GM21447 (cell line): ENCODE measurements at regions not wholly inside any gene's neighbourhood (a gene's known extent, or its start where the extent isn't known, plus 50 kb on each side); places are given as distances from the start of the nearest gene placed in this dataset.
"Not testable (repeated sequence)": the region's sequence is repeated elsewhere in the genome, so short reads cannot be mapped to it uniquely, and the experiment has no call there.

Experiments
- ATAC-seq: cut with Tn5 transposase; IDR thresholded peaks from one replicate; pipeline ENCODE4 v1.9.1; 2021; ENCODE audit not compliant: unreplicated experiment

GRCh38 chr5:110869927-110870326, 131.1 kb downstream of the SLC25A46 start:
- ATAC-seq = no peak

- no peak for ATAC-seq
These were observed 133.4 kb downstream of the SLC25A46 start for GRCh38 chr5:110872200-110872599.

GRCh38 chr5:110872963-110873362, 134.2 kb downstream of the SLC25A46 start:
- ATAC-seq = no peak

GRCh38 chr5:110873773-110874437, 135.1 kb downstream of the SLC25A46 start:
- no peak for ATAC-seq

- ATAC-seq = not testable (repeated sequence)
These were observed 136.3 kb downstream of the SLC25A46 start for GRCh38 chr5:110875115-110875514.

GRCh38 chr5:110878115-110878514, 139.3 kb downstream of the SLC25A46 start:
- ATAC-seq = no peak

- ATAC-seq = no peak
These were observed 140.9 kb downstream of the SLC25A46 start for GRCh38 chr5:110879675-110880074.

- ATAC-seq = no peak
These were observed 141.6 kb downstream of the SLC25A46 start for GRCh38 chr5:110880413-110880812.

- ATAC-seq = no peak
These were observed 145.2 kb downstream of the SLC25A46 start for GRCh38 chr5:110884005-110884404.

- not testable (repeated sequence) for ATAC-seq
These were observed 148.4 kb downstream of the SLC25A46 start for GRCh38 chr5:110887170-110887569.

- ATAC-seq = not testable (repeated sequence)
These were observed 155.2 kb downstream of the SLC25A46 start for GRCh38 chr5:110893854-110894483.

GRCh38 chr5:110894805-110895204, 156.0 kb downstream of the SLC25A46 start:
- ATAC-seq = no peak

GRCh38 chr5:110896901-110897300, 158.1 kb downstream of the SLC25A46 start:
- ATAC-seq = no peak

- ATAC-seq = peak; percentile 85
These were observed 161.0 kb downstream of the SLC25A46 start for GRCh38 chr5:110899566-110900412.

- ATAC-seq = no peak
These were observed 162.0 kb downstream of the SLC25A46 start for GRCh38 chr5:110900829-110901228.

GRCh38 chr5:110903966-110904365, 165.2 kb downstream of the SLC25A46 start:
- ATAC-seq = no peak

GRCh38 chr5:110908848-110909247, 162.7 kb upstream of the TSLP start:
- ATAC-seq = no peak

GRCh38 chr5:110909415-110909814, 162.1 kb upstream of the TSLP start:
- ATAC-seq = no peak

- no peak for ATAC-seq
These were observed 161.6 kb upstream of the TSLP start for GRCh38 chr5:110909950-110910349.

GRCh38 chr5:110913221-110913620, 158.3 kb upstream of the TSLP start:
- no peak for ATAC-seq

- peak; percentile 86 for ATAC-seq
These were observed 155.0 kb upstream of the TSLP start for GRCh38 chr5:110916381-110917049.
